Uterus (tissue), 3 donors: ENCODE measurements at regions not wholly inside any gene's neighbourhood (a gene's known extent, or its start where the extent isn't known, plus 50 kb on each side); places are given as distances from the start of the nearest gene placed in this dataset.

Experiments
- DNase-seq, 2 donors: peaks; one replicate each; pipeline ENCODE4 v3.0.0-alpha.2; 2019 to 2020
- H3K27ac ChIP-seq, 2 donors: fragments of 200-600 bp; sonication (generic); 1 replicate in 1 of 2; 2 replicates in 1 of 2; pipeline ENCODE4 v1.5.1; 2016 to 2018
- H3K27me3 ChIP-seq, 2 donors: fragments of 200-600 bp; sonication (generic); one replicate each; pipeline ENCODE4 v1.5.1; 2018 to 2019; ENCODE audit warnings: control low read depth in 1 of 2
- H3K36me3 ChIP-seq, 2 donors: fragments of 200-600 bp; sonication (generic); one replicate each; pipeline ENCODE4 v1.5.1; 2019; ENCODE audit warnings: control low read depth in 1 of 2
- H3K4me1 ChIP-seq, 2 donors: fragments of 200-600 bp; sonication (generic); one replicate each; pipeline ENCODE4 v1.5.1; 2018 to 2019; ENCODE audit warnings: control low read depth in 1 of 2
- H3K4me3 ChIP-seq, 2 donors: fragments of 200-600 bp; sonication (generic); 1 replicate in 1 of 2; 2 replicates in 1 of 2; pipeline ENCODE4 v1.5.1; 2018 to 2019; ENCODE audit warnings: mild to moderate bottlenecking in 1 of 2
- H3K9me3 ChIP-seq, 2 donors: fragments of 200-600 bp; sonication (generic); one replicate each; pipeline ENCODE4 v1.5.1; 2019; ENCODE audit warnings: control low read depth in 1 of 2
- CTCF ChIP-seq, 4 experiments: fragments of 200-600 bp in 2 of 4; fragments of 450-650 bp in 2 of 4; sonication (generic) in 2 of 4; IDR thresholded peaks; one replicate each; pipeline ENCODE4 v1.5.1; 2016 to 2019; ENCODE audit warnings: antibody characterized with exemption in 4 of 4, mild to moderate bottlenecking in 2 of 4, moderate library complexity in 1 of 4
- POLR2A ChIP-seq, 2 donors: fragments of 450-650 bp; IDR thresholded peaks; one replicate each; pipeline ENCODE4 v1.6.1; 2016; ENCODE audit warnings: antibody characterized with exemption in 2 of 2, mild to moderate bottlenecking in 1 of 2, moderate library complexity in 1 of 2
- intact Hi-C: fragments of 100-400 bp; cut with DNase I; formaldehyde crosslinking; loops from one replicate; pipeline ENCODE4 v1.15.1; 2023; ENCODE audit warnings: low total_unique reads
- donor health status: DM: yes; HTN: yes; CAD: no.

GRCh38 chr4:20030108-20030507 lies 221.6 kb upstream of the SLIT2 start:
- H3K27ac ChIP-seq = no peak overlapping the region

DNA sequence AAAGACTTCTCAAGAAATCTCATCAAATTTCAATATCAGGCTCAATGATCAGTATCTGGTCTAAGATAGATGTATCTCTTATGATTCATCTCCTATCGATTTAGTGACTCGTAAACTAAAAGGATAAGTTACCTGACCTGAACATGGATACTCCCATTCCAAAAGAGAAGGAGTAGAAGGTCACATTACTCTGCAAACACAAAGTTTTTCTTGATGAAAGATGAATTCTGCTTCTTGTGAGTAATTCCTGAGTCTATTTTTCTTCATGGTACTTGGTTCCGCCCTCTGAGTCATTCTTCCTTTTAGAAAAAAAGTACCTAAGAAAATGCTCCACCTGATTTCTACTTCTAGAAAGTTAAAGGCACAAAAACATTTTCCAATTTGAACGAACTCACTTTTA lies 223.1 kb upstream of the SLIT2 start:
- no peak overlapping the region for H3K27ac ChIP-seq
- no peaks in the 10 kb centered on the region for H3K4me1 ChIP-seq
- no peak for DNase-seq
- intact Hi-C loops = no loop called here
- no peak overlapping the region for H3K4me3 ChIP-seq
- TF ChIP-seq POLR2A (IDR thresholded peaks at IDR 0.05) = no peak
- no peak for TF ChIP-seq CTCF (IDR thresholded peaks at IDR 0.05)
- no peaks in the 10 kb centered on the region for H3K27me3 ChIP-seq
- H3K36me3 ChIP-seq = no peaks in the 10 kb centered on the region
- no peaks in the 10 kb centered on the region for H3K9me3 ChIP-seq

More at GRCh38 chr4:20030108-20030507, 221.6 kb upstream of the SLIT2 start:
- H3K4me3 ChIP-seq = no peak overlapping the region
- no peak for DNase-seq
- no peaks in the 10 kb centered on the region for H3K27me3 ChIP-seq
- H3K9me3 ChIP-seq = no peaks in the 10 kb centered on the region
- TF ChIP-seq POLR2A (IDR thresholded peaks at IDR 0.05) (no peak), CTCF (IDR thresholded peaks at IDR 0.05) (no peak)
- H3K4me1 ChIP-seq = no peaks in the 10 kb centered on the region
- intact Hi-C loops = no loop called here
- no peaks in the 10 kb centered on the region for H3K36me3 ChIP-seq

GRCh38 chr4:20026456-20026855 lies 225.2 kb upstream of the SLIT2 start:
- H3K27me3 ChIP-seq = no peaks in the 10 kb centered on the region
- TF ChIP-seq CTCF (IDR thresholded peaks at IDR 0.05) (no peak), POLR2A (IDR thresholded peaks at IDR 0.05) (no peak)

DNA sequence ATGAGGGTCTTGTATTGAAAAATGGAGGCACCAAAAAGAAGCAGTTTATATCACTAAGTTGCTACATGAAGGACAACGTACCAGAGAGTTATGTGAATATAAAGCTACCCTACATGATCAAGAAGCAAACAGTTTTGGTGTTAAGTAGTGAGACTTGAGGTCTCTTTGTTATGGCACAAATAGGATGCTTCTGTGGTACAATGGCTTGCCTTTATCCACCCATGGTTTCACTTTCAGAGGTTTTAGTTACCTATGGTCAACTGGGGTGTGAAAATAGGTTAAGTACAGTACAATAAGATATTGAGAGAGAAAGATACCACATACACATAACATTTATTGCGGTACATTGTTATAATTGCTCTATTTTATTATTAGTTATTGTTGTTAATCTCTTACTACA lies 229.2 kb upstream of the SLIT2 start:
- no peak for DNase-seq
- no peaks in the 10 kb centered on the region for H3K9me3 ChIP-seq
- no peaks in the 10 kb centered on the region for H3K27me3 ChIP-seq

More at GRCh38 chr4:20026456-20026855, 225.2 kb upstream of the SLIT2 start:
- intact Hi-C loops = no loop called here
- Histone ChIP-seq H3K4me1 (no peaks in the 10 kb centered on the region), H3K4me3 (no peak overlapping the region), H3K36me3 (no peaks in the 10 kb centered on the region), H3K9me3 (no peaks in the 10 kb centered on the region), H3K27ac (no peak overlapping the region)
- DNase-seq = no peak

DNA sequence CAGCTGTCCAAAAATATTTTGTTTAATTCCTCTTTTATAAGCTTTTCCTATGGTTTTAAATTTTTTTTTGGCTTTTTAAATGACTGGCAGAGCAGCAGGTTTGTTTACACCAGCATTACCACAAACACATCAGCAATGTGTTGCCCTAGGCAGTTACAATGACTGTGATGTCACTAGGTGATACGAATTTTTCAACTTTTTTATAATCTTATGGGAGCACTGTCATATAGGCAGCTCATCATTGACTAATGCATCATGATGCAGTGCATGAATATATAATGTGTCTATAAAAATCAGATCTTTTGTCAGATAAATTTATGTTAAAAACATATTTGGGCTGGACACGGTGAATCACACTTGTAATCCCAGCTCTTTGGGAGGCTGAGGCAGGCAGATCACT lies 231.6 kb upstream of the SLIT2 start:
- Histone ChIP-seq H3K36me3 (no peaks in the 10 kb centered on the region), H3K27ac (no peak overlapping the region), H3K9me3 (no peaks in the 10 kb centered on the region), H3K4me1 (no peaks in the 10 kb centered on the region), H3K4me3 (no peak overlapping the region), H3K27me3 (no peaks in the 10 kb centered on the region)
- intact Hi-C loops = no loop called here
- DNase-seq = no peak
- TF ChIP-seq POLR2A (IDR thresholded peaks at IDR 0.05) = no peak
- no peak for TF ChIP-seq CTCF (IDR thresholded peaks at IDR 0.05)

More for the DNA sequence above, 229.2 kb upstream of the SLIT2 start:
- Histone ChIP-seq H3K4me1 (no peaks in the 10 kb centered on the region), H3K4me3 (no peak overlapping the region), H3K36me3 (no peaks in the 10 kb centered on the region), H3K27ac (no peak overlapping the region)
- intact Hi-C loops = no loop called here
- TF ChIP-seq CTCF (IDR thresholded peaks at IDR 0.05) (no peak), POLR2A (IDR thresholded peaks at IDR 0.05) (no peak)
